ENCODE measurements at regions not wholly inside any gene's neighbourhood (a gene's known extent, or its start where the extent isn't known, plus 50 kb on each side); places are given as distances from the start of the nearest gene placed in this dataset.

DNA sequence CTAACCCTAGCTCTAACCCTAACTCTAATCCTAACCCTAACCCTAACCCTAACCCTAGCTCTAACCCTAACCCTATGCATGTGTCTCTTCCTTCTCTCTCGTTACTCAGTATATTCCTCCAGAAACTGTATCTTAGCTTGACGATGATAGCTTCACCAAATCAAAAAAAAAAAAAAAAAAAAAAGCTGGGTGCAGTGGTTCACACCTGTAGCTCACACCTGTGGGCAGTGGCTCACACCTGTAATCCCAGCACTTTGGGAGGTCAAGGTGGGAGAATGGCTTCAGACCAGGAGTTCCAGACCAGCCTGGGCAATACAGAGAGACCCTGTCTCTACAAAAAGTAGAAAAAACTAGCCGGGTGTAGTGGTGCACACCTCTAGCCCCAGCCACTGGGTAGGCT is 414.0 kb downstream of the GATA3 start:
- TF ChIP-seq EZH2 (IDR thresholded peaks at IDR 0.05; ENCODE audit: borderline replicate concordance, low read length) = no peak
- TF ChIP-seq, protein P1, sequence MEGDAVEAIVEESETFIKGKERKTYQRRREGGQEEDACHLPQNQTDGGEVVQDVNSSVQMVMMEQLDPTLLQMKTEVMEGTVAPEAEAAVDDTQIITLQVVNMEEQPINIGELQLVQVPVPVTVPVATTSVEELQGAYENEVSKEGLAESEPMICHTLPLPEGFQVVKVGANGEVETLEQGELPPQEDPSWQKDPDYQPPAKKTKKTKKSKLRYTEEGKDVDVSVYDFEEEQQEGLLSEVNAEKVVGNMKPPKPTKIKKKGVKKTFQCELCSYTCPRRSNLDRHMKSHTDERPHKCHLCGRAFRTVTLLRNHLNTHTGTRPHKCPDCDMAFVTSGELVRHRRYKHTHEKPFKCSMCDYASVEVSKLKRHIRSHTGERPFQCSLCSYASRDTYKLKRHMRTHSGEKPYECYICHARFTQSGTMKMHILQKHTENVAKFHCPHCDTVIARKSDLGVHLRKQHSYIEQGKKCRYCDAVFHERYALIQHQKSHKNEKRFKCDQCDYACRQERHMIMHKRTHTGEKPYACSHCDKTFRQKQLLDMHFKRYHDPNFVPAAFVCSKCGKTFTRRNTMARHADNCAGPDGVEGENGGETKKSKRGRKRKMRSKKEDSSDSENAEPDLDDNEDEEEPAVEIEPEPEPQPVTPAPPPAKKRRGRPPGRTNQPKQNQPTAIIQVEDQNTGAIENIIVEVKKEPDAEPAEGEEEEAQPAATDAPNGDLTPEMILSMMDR (conservative IDR thresholded peaks at IDR 0.05 in 1 of 2, IDR thresholded peaks at IDR 0.05 in 1 of 2; ENCODE audit: extremely low read depth in 1 of 2, insufficient read depth in 1 of 2, low read depth in 1 of 2, low read length in 2 of 2) = no peak

Measured in mammary epithelial cell (primary cell).